Esophagus muscularis mucosa (tissue), 3 donors: ENCODE measurements at regions not wholly inside any gene's neighbourhood (a gene's known extent, or its start where the extent isn't known, plus 50 kb on each side); places are given as distances from the start of the nearest gene placed in this dataset.

Experiments used
- CTCF ChIP-seq, 3 experiments: fragments of 200-600 bp in 2 of 3; fragments of 450-650 bp in 1 of 3; sonication (generic) in 2 of 3; IDR thresholded peaks; one replicate each; pipeline ENCODE4 v1.5.1; 2017 to 2019; ENCODE audit warnings: antibody characterized with exemption in 3 of 3, mild to moderate bottlenecking in 2 of 3, moderate library complexity in 1 of 3
- POLR2A ChIP-seq: fragments of 450-650 bp; IDR thresholded peaks from one replicate; pipeline ENCODE4 v1.6.1; 2017; ENCODE audit warnings: antibody characterized with exemption, moderate library complexity, mild to moderate bottlenecking, low read depth

GRCh38 chr15:96544162-96544756 lies 213.8 kb downstream of the NR2F2 start:
- TF ChIP-seq CTCF (IDR thresholded peaks at IDR 0.05) (no peak), POLR2A (no peak)
